HepG2 (cell line): ENCODE measurements at regions not wholly inside any gene's neighbourhood (a gene's known extent, or its start where the extent isn't known, plus 50 kb on each side); places are given as distances from the start of the nearest gene placed in this dataset.

Experiments used
- TARDBP ChIP-seq: sonication (generic); formaldehyde crosslinking; IDR thresholded peaks from 2 replicates; pipeline ENCODE4 v1.8.0; 2022; ENCODE audit warnings: mild to moderate bottlenecking, missing genetic modification reagents
- TF ChIP-seq, protein P1 (sequence below): sonication (generic); formaldehyde crosslinking; IDR thresholded peaks from 2 replicates; pipeline ENCODE4 v1.4.0; 2020; ENCODE audit warnings: missing genetic modification reagents
- TF ChIP-seq, protein P2 (sequence below): sonication (generic); formaldehyde crosslinking; IDR thresholded peaks from one replicate; pipeline ENCODE4 v1.5.1; 2020; ENCODE audit warnings: mild to moderate bottlenecking, missing genetic modification reagents; ENCODE audit errors: not compliant biosample characterization

- no peak for TF ChIP-seq TARDBP (CRISPR knock-in tag)
- TF ChIP-seq, protein P1, sequence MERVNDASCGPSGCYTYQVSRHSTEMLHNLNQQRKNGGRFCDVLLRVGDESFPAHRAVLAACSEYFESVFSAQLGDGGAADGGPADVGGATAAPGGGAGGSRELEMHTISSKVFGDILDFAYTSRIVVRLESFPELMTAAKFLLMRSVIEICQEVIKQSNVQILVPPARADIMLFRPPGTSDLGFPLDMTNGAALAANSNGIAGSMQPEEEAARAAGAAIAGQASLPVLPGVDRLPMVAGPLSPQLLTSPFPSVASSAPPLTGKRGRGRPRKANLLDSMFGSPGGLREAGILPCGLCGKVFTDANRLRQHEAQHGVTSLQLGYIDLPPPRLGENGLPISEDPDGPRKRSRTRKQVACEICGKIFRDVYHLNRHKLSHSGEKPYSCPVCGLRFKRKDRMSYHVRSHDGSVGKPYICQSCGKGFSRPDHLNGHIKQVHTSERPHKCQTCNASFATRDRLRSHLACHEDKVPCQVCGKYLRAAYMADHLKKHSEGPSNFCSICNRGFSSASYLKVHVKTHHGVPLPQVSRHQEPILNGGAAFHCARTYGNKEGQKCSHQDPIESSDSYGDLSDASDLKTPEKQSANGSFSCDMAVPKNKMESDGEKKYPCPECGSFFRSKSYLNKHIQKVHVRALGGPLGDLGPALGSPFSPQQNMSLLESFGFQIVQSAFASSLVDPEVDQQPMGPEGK (CRISPR knock-in tag): no peak
- TF ChIP-seq, protein P2, sequence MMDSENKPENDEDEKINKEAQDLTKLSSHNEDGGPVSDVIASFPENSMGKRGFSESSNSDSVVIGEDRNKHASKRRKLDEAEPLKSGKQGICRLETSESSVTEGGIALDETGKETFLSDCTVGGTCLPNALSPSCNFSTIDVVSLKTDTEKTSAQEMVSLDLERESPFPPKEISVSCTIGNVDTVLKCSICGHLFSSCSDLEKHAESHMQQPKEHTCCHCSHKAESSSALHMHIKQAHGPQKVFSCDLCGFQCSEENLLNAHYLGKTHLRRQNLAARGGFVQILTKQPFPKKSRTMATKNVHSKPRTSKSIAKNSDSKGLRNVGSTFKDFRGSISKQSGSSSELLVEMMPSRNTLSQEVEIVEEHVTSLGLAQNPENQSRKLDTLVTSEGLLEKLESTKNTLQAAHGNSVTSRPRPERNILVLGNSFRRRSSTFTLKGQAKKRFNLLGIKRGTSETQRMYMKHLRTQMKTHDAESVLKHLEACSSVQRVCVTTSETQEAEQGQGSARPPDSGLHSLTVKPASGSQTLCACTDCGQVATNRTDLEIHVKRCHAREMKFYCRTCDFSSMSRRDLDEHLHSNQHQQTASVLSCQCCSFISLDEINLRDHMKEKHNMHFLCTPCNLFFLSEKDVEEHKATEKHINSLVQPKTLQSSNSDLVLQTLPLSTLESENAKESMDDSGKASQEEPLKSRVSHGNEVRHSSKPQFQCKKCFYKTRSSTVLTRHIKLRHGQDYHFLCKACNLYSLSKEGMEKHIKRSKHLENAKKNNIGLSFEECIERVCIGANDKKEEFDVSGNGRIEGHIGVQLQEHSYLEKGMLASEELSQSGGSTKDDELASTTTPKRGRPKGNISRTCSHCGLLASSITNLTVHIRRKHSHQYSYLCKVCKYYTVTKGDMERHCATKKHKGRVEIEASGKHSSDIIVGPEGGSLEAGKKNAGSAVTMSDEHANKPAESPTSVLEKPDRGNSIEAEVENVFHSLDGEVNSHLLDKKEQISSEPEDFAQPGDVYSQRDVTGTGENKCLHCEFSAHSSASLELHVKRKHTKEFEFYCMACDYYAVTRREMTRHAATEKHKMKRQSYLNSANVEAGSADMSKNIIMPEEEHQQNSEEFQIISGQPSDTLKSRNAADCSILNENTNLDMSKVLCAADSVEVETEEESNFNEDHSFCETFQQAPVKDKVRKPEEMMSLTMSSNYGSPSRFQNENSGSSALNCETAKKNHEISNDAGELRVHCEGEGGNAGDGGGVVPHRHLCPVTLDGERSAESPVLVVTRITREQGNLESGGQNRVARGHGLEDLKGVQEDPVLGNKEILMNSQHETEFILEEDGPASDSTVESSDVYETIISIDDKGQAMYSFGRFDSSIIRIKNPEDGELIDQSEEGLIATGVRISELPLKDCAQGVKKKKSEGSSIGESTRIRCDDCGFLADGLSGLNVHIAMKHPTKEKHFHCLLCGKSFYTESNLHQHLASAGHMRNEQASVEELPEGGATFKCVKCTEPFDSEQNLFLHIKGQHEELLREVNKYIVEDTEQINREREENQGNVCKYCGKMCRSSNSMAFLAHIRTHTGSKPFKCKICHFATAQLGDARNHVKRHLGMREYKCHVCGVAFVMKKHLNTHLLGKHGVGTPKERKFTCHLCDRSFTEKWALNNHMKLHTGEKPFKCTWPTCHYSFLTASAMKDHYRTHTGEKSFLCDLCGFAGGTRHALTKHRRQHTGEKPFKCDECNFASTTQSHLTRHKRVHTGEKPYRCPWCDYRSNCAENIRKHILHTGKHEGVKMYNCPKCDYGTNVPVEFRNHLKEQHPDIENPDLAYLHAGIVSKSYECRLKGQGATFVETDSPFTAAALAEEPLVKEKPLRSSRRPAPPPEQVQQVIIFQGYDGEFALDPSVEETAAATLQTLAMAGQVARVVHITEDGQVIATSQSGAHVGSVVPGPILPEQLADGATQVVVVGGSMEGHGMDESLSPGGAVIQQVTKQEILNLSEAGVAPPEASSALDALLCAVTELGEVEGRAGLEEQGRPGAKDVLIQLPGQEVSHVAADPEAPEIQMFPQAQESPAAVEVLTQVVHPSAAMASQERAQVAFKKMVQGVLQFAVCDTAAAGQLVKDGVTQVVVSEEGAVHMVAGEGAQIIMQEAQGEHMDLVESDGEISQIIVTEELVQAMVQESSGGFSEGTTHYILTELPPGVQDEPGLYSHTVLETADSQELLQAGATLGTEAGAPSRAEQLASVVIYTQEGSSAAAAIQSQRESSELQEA: no peak
Observed at GRCh38 chr7:54931532-54931931, 87.3 kb upstream of the EGFR start.
